ENCODE measurements at regions not wholly inside any gene's neighbourhood (a gene's known extent, or its start where the extent isn't known, plus 50 kb on each side); places are given as distances from the start of the nearest gene placed in this dataset.

- no peak for DNase-seq (ENCODE audit: low read depth)
- no peak for TF ChIP-seq CTCF (IDR thresholded peaks at IDR 0.05; ENCODE audit: insufficient read depth, low read depth, low read length, missing control alignments)
- H3K4me3 ChIP-seq (ENCODE audit: low read depth, low read length) = no peak overlapping the region
These were observed 194.9 kb downstream of the BCR start for GRCh38 chr22:23375031-23375827.

- no peak overlapping the region for H3K4me3 ChIP-seq (ENCODE audit: low read depth, low read length)
- DNase-seq (ENCODE audit: low read depth) = no peak
- TF ChIP-seq CTCF (IDR thresholded peaks at IDR 0.05; ENCODE audit: insufficient read depth, low read depth, low read length, missing control alignments) = no peak
These were observed 193.3 kb downstream of the BCR start for GRCh38 chr22:23373601-23374000.

GRCh38 chr22:23370251-23370650, 189.9 kb downstream of the BCR start:
- no peak for DNase-seq (ENCODE audit: low read depth)
- H3K4me3 ChIP-seq (ENCODE audit: low read depth, low read length) = no peak overlapping the region
- no peak for TF ChIP-seq CTCF (IDR thresholded peaks at IDR 0.05; ENCODE audit: insufficient read depth, low read depth, low read length, missing control alignments)

- DNase-seq (ENCODE audit: low read depth) = no peak
- no peak for TF ChIP-seq CTCF (IDR thresholded peaks at IDR 0.05; ENCODE audit: insufficient read depth, low read depth, low read length, missing control alignments)
- no peak overlapping the region for H3K4me3 ChIP-seq (ENCODE audit: low read depth, low read length)
These were observed 188.9 kb downstream of the BCR start for GRCh38 chr22:23369054-23369685.
